BLaER1 (cell line): ENCODE measurements at regions not wholly inside any gene's neighbourhood (a gene's known extent, or its start where the extent isn't known, plus 50 kb on each side); places are given as distances from the start of the nearest gene placed in this dataset.

Experiments used
- H3K27ac ChIP-seq: shearing (Covaris generic); formaldehyde crosslinking; 2 replicates; pipeline ENCODE4 v1.8.1; 2022
- H3K27me3 ChIP-seq: shearing (Covaris generic); formaldehyde crosslinking; 2 replicates; pipeline ENCODE4 v1.8.1; 2022
- H3K36me3 ChIP-seq: shearing (Covaris generic); formaldehyde crosslinking; 2 replicates; pipeline ENCODE4 v1.8.1; 2022
- H3K4me1 ChIP-seq: shearing (Covaris generic); formaldehyde crosslinking; 2 replicates; pipeline ENCODE4 v1.8.1; 2022
- H3K4me2 ChIP-seq: shearing (Covaris generic); formaldehyde crosslinking; 2 replicates; pipeline ENCODE4 v1.8.1; 2022
- H3K4me3 ChIP-seq: shearing (Covaris generic); formaldehyde crosslinking; 2 replicates; pipeline ENCODE4 v1.8.1; 2022
- H3K9ac ChIP-seq: shearing (Covaris generic); formaldehyde crosslinking; 2 replicates; pipeline ENCODE4 v1.8.1; 2022
- H3K9me3 ChIP-seq: shearing (Covaris generic); formaldehyde crosslinking; 2 replicates; pipeline ENCODE4 v1.8.1; 2022
- H4K20me1 ChIP-seq: shearing (Covaris generic); formaldehyde crosslinking; 2 replicates; pipeline ENCODE4 v1.8.1; 2022
- Cebpa-rat ChIP-seq: shearing (Covaris generic); IDR thresholded peaks from 2 replicates; pipeline ENCODE4 v1.8.1; 2022

- H3K4me1 ChIP-seq, result no peaks in the 10 kb centered on the region
- no peak overlapping the region for H3K27ac ChIP-seq
- H4K20me1 ChIP-seq, result no peaks in the 10 kb centered on the region
- H3K27me3 ChIP-seq, result no peaks in the 10 kb centered on the region
- no peak overlapping the region for H3K4me3 ChIP-seq
- no peaks in the 10 kb centered on the region for H3K36me3 ChIP-seq
- H3K4me2 ChIP-seq, result no peak overlapping the region
- TF ChIP-seq Cebpa-rat, result no peak
- H3K9me3 ChIP-seq, result no peaks in the 10 kb centered on the region
- no peak overlapping the region for H3K9ac ChIP-seq
Measured at GRCh38 chr7:118525020-118525419, 300.5 kb downstream of the ANKRD7 start.

- Histone ChIP-seq H3K27me3 (no peaks in the 10 kb centered on the region), H4K20me1 (no peaks in the 10 kb centered on the region), H3K4me3 (no peak overlapping the region), H3K9ac (no peak overlapping the region), H3K27ac (no peak overlapping the region), H3K4me2 (no peak overlapping the region), H3K9me3 (no peaks in the 10 kb centered on the region), H3K36me3 (no peaks in the 10 kb centered on the region), H3K4me1 (no peaks in the 10 kb centered on the region)
- TF ChIP-seq Cebpa-rat, result no peak
Measured at GRCh38 chr7:118531566-118531965, 307.1 kb downstream of the ANKRD7 start.

- H3K4me1 ChIP-seq, result no peaks in the 10 kb centered on the region
- no peak overlapping the region for H3K27ac ChIP-seq
- H3K27me3 ChIP-seq, result no peaks in the 10 kb centered on the region
- H3K4me3 ChIP-seq, result no peak overlapping the region
- no peaks in the 10 kb centered on the region for H4K20me1 ChIP-seq
- no peaks in the 10 kb centered on the region for H3K36me3 ChIP-seq
- H3K9me3 ChIP-seq, result peaks cover 7% of the 10 kb centered on the region
- H3K9ac ChIP-seq, result no peak overlapping the region
- no peak for TF ChIP-seq Cebpa-rat
- H3K4me2 ChIP-seq, result no peak overlapping the region
Measured at GRCh38 chr7:118559207-118559606, 334.7 kb downstream of the ANKRD7 start.

- H3K27ac ChIP-seq, result no peak overlapping the region
- peaks cover 7% of the 10 kb centered on the region for H3K9me3 ChIP-seq
- no peaks in the 10 kb centered on the region for H3K36me3 ChIP-seq
- no peak overlapping the region for H3K4me3 ChIP-seq
- H3K4me2 ChIP-seq, result no peak overlapping the region
- no peak overlapping the region for H3K9ac ChIP-seq
- TF ChIP-seq Cebpa-rat, result no peak
- no peaks in the 10 kb centered on the region for H3K27me3 ChIP-seq
- H3K4me1 ChIP-seq, result no peaks in the 10 kb centered on the region
- no peaks in the 10 kb centered on the region for H4K20me1 ChIP-seq
Measured at GRCh38 chr7:118563311-118563710, 338.8 kb downstream of the ANKRD7 start.

GRCh38 chr7:118572604-118573003 is 348.1 kb downstream of the ANKRD7 start:
- H3K4me1 ChIP-seq, result no peaks in the 10 kb centered on the region
- no peaks in the 10 kb centered on the region for H3K27me3 ChIP-seq
- TF ChIP-seq Cebpa-rat, result no peak
- no peaks in the 10 kb centered on the region for H4K20me1 ChIP-seq
- H3K4me3 ChIP-seq, result no peak overlapping the region
- H3K9ac ChIP-seq, result no peak overlapping the region
- H3K27ac ChIP-seq, result no peak overlapping the region
- no peak overlapping the region for H3K4me2 ChIP-seq
- no peaks in the 10 kb centered on the region for H3K9me3 ChIP-seq
- H3K36me3 ChIP-seq, result no peaks in the 10 kb centered on the region

GRCh38 chr7:118573085-118573484 is 348.6 kb downstream of the ANKRD7 start:
- no peaks in the 10 kb centered on the region for H4K20me1 ChIP-seq
- no peak overlapping the region for H3K4me2 ChIP-seq
- H3K9me3 ChIP-seq, result no peaks in the 10 kb centered on the region
- no peak overlapping the region for H3K9ac ChIP-seq
- H3K4me1 ChIP-seq, result no peaks in the 10 kb centered on the region
- TF ChIP-seq Cebpa-rat, result no peak
- no peak overlapping the region for H3K4me3 ChIP-seq
- H3K27me3 ChIP-seq, result no peaks in the 10 kb centered on the region
- no peaks in the 10 kb centered on the region for H3K36me3 ChIP-seq
- no peak overlapping the region for H3K27ac ChIP-seq

GRCh38 chr7:118575393-118575948 is 351.0 kb downstream of the ANKRD7 start:
- Histone ChIP-seq H4K20me1 (no peaks in the 10 kb centered on the region), H3K4me1 (no peaks in the 10 kb centered on the region), H3K4me2 (no peak overlapping the region), H3K27me3 (no peaks in the 10 kb centered on the region), H3K9me3 (no peaks in the 10 kb centered on the region), H3K27ac (no peak overlapping the region), H3K36me3 (no peaks in the 10 kb centered on the region), H3K9ac (no peak overlapping the region), H3K4me3 (no peak overlapping the region)
- no peak for TF ChIP-seq Cebpa-rat

GRCh38 chr7:118580743-118581382 is 356.4 kb downstream of the ANKRD7 start:
- Histone ChIP-seq H3K9ac (no peak overlapping the region), H3K4me1 (no peaks in the 10 kb centered on the region), H3K4me3 (no peak overlapping the region), H3K36me3 (no peaks in the 10 kb centered on the region), H3K27me3 (no peaks in the 10 kb centered on the region), H3K9me3 (no peaks in the 10 kb centered on the region), H3K4me2 (no peak overlapping the region), H3K27ac (no peak overlapping the region), H4K20me1 (no peaks in the 10 kb centered on the region)
- no peak for TF ChIP-seq Cebpa-rat

- Histone ChIP-seq H3K27me3 (no peaks in the 10 kb centered on the region), H3K36me3 (no peaks in the 10 kb centered on the region), H3K9me3 (peaks cover 18% of the 10 kb centered on the region), H4K20me1 (no peaks in the 10 kb centered on the region), H3K4me3 (no peak overlapping the region), H3K27ac (no peak overlapping the region), H3K9ac (no peak overlapping the region), H3K4me2 (no peak overlapping the region), H3K4me1 (no peaks in the 10 kb centered on the region)
- TF ChIP-seq Cebpa-rat, result no peak
Measured at GRCh38 chr7:118583641-118584040, 359.1 kb downstream of the ANKRD7 start.

- H3K36me3 ChIP-seq, result no peaks in the 10 kb centered on the region
- H3K4me2 ChIP-seq, result no peak overlapping the region
- no peak for TF ChIP-seq Cebpa-rat
- no peaks in the 10 kb centered on the region for H3K27me3 ChIP-seq
- no peak overlapping the region for H3K27ac ChIP-seq
- no peaks in the 10 kb centered on the region for H4K20me1 ChIP-seq
- no peak overlapping the region for H3K9ac ChIP-seq
- H3K4me3 ChIP-seq, result no peak overlapping the region
- peaks cover 18% of the 10 kb centered on the region for H3K9me3 ChIP-seq
- H3K4me1 ChIP-seq, result no peaks in the 10 kb centered on the region
Measured at GRCh38 chr7:118586248-118586647, 361.7 kb downstream of the ANKRD7 start.

- Histone ChIP-seq H4K20me1 (no peaks in the 10 kb centered on the region), H3K27ac (no peak overlapping the region), H3K9ac (no peak overlapping the region), H3K27me3 (no peaks in the 10 kb centered on the region), H3K4me3 (no peak overlapping the region), H3K4me2 (no peak overlapping the region), H3K9me3 (peaks cover 18% of the 10 kb centered on the region), H3K36me3 (no peaks in the 10 kb centered on the region), H3K4me1 (no peaks in the 10 kb centered on the region)
- TF ChIP-seq Cebpa-rat, result no peak
Measured at GRCh38 chr7:118590107-118590506, 365.6 kb downstream of the ANKRD7 start.
